GM12892 (cell line): ENCODE measurements at regions not wholly inside any gene's neighbourhood (a gene's known extent, or its start where the extent isn't known, plus 50 kb on each side); places are given as distances from the start of the nearest gene placed in this dataset.

Experiments used
- POLR2A ChIP-seq: IDR thresholded peaks from 2 replicates; pipeline ENCODE4 v1.6.1; 2011; ENCODE audit warnings: low read depth, low read length, control low read depth
- POLR2AphosphoS5 ChIP-seq: IDR thresholded peaks from 2 replicates; pipeline ENCODE4 v1.6.1; 2011; ENCODE audit warnings: low read depth, low read length, control low read depth

- TF ChIP-seq POLR2A (no peak), POLR2AphosphoS5 (no peak)
Observed at GRCh38 chr4:141543176-141543575, 93.2 kb upstream of the IL15 start.
